ENCODE measurements at regions not wholly inside any gene's neighbourhood (a gene's known extent, or its start where the extent isn't known, plus 50 kb on each side); places are given as distances from the start of the nearest gene placed in this dataset.
A peak's percentile ranks its signal among the peaks of the same experiment; 100 is the strongest.

GRCh38 chr2:106572541-106573450 lies 85.6 kb downstream of the CD8B2 start:
- no peak for DNase-seq (ENCODE audit: low read depth in 3 of 3)

DNA sequence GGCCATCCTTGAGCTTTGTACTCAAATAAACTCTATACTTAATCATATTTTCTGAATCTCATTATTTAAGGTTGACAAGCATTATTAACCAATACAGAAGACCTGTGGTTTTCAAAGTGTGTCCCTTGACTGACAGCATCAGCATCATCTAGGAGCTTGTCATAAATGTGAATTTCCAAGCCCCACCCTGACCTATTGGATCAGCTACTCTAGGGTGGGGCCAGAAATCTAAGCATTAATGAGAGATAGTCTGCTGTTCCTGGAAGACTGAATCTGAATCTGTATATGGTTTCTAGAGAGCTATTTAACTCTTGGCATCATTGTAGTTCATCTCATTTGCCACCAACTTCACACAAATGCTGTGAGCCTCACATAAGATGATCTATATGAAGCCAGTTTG lies 86.6 kb downstream of the CD8B2 start:
- no peak for DNase-seq (ENCODE audit: low read depth in 3 of 3)

DNA sequence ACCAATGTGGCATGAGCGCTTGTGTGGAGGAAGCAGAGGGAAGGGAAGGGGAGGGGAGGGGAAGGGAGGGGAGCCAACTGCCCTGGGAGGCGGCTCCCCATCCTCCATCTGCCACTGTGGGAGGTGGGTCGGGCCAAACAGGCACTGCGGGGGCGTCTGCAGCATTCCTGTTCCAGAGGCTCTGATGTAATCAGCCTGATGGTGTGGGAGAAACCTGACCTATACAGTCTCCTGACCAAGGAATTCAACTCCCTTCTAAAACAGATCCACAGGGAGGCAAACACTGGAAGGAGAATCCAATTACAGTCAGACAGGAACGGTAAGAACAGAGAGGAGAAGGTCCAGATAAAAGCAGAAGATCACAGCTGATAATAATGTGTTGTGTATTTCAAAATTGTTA lies 88.8 kb downstream of the CD8B2 start:
- DNase-seq (ENCODE audit: low read depth in 3 of 3) = no peak

DNA sequence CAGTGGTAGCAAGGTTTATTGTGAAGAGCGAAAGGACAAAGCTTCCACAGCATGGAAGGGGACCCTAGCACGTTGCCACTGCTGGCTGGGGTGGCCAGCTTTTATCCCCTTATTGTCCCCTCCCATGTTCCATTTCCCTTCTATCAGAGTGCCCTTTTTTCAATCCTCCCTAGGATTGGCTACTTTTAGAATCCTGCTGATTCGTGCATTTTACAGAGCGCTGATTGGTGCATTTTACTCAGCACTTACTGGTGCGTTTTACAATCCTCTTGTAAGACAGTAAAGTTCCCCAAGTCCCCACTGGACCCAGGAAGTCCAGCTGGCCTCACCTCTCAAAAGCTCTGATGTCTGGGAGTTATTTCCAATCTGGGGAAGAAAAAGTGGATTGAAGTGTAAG lies 90.1 kb downstream of the CD8B2 start:
- no peak for DNase-seq (ENCODE audit: low read depth in 3 of 3)

- DNase-seq (ENCODE audit: low read depth in 3 of 3) = no peak
These were observed 92.6 kb downstream of the CD8B2 start for GRCh38 chr2:106579750-106580197.

GRCh38 chr2:106580241-106580640 lies 93.1 kb downstream of the CD8B2 start:
- no peak for DNase-seq (ENCODE audit: low read depth in 3 of 3)

DNA sequence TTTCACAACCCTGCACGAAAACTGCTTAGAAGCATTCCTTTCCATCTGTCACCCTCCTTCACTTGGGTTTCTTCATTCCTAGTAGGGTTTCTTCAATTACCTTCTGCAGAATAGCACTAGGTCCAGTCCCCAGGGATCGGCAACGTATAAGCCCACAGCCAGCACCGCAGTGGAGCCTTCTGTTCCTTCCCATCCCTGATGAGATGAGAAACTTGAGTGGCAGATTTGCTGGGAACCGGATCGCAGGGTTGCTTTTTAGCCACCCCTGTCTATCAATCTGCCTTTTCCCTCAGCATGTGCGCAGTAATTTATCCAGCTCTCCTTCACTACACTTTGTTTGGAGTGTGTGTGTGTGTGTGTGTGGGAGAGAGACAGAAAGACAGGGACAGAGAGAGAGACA lies 94.2 kb downstream of the CD8B2 start:
- no peak for DNase-seq (ENCODE audit: low read depth in 3 of 3)

- DNase-seq (ENCODE audit: low read depth in 3 of 3) = no peak
These were observed 94.6 kb downstream of the CD8B2 start for GRCh38 chr2:106581755-106582147.

GRCh38 chr2:106582148-106583143 lies 95.3 kb downstream of the CD8B2 start:
- DNase-seq (ENCODE audit: low read depth in 3 of 3) = peak in 2 of 3 experiments; percentile 13 to 42

DNA sequence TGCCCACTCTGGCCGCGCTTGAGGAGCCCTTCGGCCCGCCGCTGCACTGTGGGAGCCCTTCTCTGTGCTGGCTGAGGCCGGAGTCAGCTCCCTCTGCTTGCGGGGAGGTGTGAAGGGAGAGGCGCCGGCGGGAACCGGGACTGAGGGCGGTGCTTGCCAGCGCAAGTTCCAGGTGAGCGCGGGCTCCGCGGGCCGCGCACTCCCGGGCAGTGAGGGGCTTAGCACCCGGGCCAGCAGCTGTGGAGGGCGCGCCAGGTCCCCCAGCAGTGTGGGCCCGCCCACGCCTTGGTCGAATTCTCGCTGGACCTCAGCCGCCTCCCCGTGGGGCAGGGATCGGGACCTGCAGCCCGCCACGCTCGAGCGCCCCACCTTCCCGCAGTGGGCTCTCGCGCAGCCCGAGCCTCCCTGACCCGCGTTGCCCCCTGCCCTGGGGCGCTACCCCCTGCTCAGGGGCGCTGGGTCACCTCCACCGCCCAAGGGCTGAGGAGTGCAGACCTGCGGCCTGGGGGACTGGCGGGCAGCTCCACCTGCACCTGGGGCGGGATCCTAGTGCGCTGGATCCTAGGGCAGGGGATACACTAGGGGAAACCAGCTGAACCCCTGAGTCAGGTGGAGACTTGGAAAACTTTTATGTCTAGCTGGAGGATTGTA lies 97.3 kb downstream of the CD8B2 start:
- no peak for DNase-seq (ENCODE audit: low read depth in 3 of 3)

DNA sequence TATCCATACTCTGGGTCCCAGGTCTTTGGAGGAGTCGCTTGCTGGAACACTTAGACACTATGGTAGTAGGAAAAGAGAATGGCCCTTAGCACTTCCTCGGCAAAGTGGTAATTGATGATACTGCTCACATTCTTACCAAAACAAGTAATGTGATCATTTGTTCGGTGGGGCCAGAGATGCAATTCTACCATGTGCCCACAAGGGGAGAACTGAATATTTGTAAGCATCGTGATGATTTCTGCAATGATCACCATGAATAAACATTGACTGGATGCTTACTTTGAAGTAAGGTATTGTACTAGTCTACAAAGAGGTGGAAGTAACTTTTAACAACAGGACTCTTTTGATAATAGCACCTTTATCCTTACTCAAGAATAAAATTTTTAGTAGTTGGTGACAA lies 109.7 kb downstream of the CD8B2 start:
- no peak for DNase-seq (ENCODE audit: low read depth in 3 of 3)

- DNase-seq (ENCODE audit: low read depth in 3 of 3) = no peak
These were observed 112.4 kb downstream of the CD8B2 start for GRCh38 chr2:106599540-106599939.

- DNase-seq (ENCODE audit: low read depth in 3 of 3) = no peak
These were observed 114.9 kb downstream of the CD8B2 start for GRCh38 chr2:106602042-106602441.

DNA sequence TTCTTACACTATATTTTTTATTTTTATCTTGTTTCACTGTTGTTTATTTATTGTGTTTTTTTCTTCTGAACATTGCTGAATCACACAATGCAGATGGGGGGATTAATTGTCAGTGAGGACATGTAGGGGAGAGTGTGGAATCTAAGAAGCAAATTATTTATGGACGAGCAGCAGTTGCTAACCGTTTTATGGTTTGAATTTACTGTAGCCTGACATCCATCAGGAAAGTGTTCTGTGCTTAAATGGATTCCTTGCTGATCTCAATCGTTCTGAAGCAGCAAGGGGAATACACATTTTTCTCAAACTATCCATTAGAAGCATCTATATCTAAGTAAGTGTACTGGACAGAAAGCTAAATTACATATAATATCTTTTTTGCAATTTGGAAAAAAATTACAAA lies 119.5 kb downstream of the CD8B2 start:
- no peak for DNase-seq (ENCODE audit: low read depth in 3 of 3)

GRCh38 chr2:106607371-106607770 lies 120.2 kb downstream of the CD8B2 start:
- no peak for DNase-seq (ENCODE audit: low read depth in 3 of 3)

GRCh38 chr2:106609780-106610179 lies 122.6 kb downstream of the CD8B2 start:
- no peak for DNase-seq (ENCODE audit: low read depth in 3 of 3)

DNA sequence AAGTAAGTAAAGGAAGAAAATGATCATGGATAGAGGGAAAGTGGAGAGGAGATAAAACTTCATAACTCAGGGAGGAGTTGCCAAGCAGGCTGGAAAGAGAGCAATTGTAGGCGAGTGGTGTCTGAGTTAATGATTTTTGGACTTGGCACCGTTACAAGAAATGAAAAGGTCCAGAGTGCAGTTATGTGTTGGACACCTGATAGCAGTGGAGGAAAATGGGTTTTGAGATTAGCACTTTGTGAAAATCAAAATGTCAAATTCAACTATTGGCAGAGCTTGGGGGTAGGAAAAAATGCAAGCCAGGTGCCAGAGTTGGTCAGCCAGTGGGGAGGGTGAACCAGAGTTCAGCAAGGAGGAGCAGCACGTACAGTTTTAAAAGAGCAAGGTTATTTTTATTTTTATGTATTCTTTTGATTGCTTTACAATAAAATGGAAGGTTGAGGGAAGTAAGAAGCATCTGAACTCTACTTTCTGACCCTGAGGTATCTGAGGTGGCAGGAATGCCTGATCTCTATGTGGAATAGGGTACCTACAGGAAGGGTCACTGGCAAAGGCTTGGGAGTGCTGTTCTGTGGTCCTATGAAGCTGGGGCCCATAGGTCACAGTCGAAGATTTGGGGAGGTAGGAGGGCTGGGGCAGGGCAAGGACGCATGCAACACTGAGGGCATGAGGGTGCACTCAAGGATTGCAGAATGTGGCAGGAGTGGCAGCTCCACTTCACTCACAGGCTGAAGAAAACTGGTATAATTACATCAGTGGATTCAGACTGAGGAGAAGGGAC lies 127.5 kb downstream of the CD8B2 start:
- DNase-seq (ENCODE audit: low read depth in 3 of 3) = no peak

- no peak for DNase-seq (ENCODE audit: low read depth in 3 of 3)
These were observed 131.4 kb downstream of the CD8B2 start for GRCh38 chr2:106618614-106619013.

GRCh38 chr2:106623456-106623855 lies 136.3 kb downstream of the CD8B2 start:
- DNase-seq (ENCODE audit: low read depth in 3 of 3) = no peak

DNA sequence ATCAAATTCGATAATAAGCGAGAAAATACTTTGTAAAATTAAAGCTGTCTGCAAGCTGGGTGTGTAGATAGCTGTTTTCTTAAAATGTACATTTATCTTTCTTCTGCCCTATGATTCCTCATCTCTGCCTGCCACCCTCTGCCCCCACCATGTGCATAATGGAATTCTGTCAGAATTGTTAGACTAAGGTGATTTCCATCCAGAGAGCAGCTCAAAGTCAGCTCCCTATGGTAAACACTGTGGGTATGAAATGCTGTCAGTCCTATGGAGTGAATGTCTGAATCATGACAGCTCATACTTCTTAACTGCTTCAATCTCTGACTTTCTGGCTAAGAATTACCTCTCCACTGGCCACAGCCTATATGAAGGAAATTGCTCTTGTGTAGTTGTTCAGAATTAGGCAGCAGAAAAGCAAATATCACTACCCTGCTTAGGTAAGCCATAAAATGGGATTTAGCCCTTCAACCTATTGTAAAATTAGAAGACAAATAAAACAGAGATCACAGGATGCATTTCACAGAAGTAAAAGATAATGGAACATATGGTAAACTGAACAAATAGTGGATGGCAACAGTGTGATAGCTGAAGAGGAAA lies 137.7 kb downstream of the CD8B2 start:
- no peak for DNase-seq (ENCODE audit: low read depth in 3 of 3)

GRCh38 chr2:106628377-106628776 lies 141.2 kb downstream of the CD8B2 start:
- no peak for DNase-seq (ENCODE audit: low read depth in 3 of 3)

Measured in stimulated activated CD4-positive, alpha-beta T cell treated with anti-CD3 and anti-CD28 coated beads, TNF-alpha, amount 100 ng/mL, for 4 hours (primary cell).